RWPE2 (cell line): ENCODE measurements at regions not wholly inside any gene's neighbourhood (a gene's known extent, or its start where the extent isn't known, plus 50 kb on each side); places are given as distances from the start of the nearest gene placed in this dataset.

ENCODE experiments used
- ATAC-seq: fragments of 200-7000 bp; cut with Tn5 transposase; 3 replicates; pipeline ENCODE4 v1.9.1; 2021; ENCODE audit warnings: low read depth
- DNase-seq: peaks from one replicate; pipeline ENCODE4 v3.0.0-alpha.2; 2020; ENCODE audit warnings: low spot score
- H3K27ac ChIP-seq: fragments of 450-650 bp; 2 replicates; pipeline ENCODE4 v1.5.1; 2017; ENCODE audit warnings: mild to moderate bottlenecking; ENCODE audit not compliant: poor library complexity, severe bottlenecking
- H3K27me3 ChIP-seq: fragments of 250-450 bp; sonication (Bioruptor Pico); 2 replicates; pipeline ENCODE4 v1.5.1; 2021; ENCODE audit warnings: mild to moderate bottlenecking, moderate library complexity; ENCODE audit not compliant: insufficient read depth, poor library complexity, severe bottlenecking
- H3K36me3 ChIP-seq: fragments of 250-450 bp; sonication (Bioruptor Pico); 2 replicates; pipeline ENCODE4 v1.5.1; 2020; ENCODE audit warnings: low read depth, mild to moderate bottlenecking, moderate library complexity
- H3K4me1 ChIP-seq: fragments of 250-450 bp; sonication (Bioruptor Pico); 2 replicates; pipeline ENCODE4 v1.5.1; 2021; ENCODE audit warnings: mild to moderate bottlenecking, moderate library complexity; ENCODE audit not compliant: insufficient read depth, poor library complexity, severe bottlenecking
- H3K4me3 ChIP-seq: fragments of 250-450 bp; sonication (Bioruptor Pico); 2 replicates; pipeline ENCODE4 v1.5.1; 2021; ENCODE audit warnings: mild to moderate bottlenecking, moderate library complexity; ENCODE audit not compliant: severe bottlenecking
- H3K9me3 ChIP-seq: fragments of 250-450 bp; sonication (Bioruptor Pico); 2 replicates; pipeline ENCODE4 v1.5.1; 2021; ENCODE audit warnings: mild to moderate bottlenecking, moderate library complexity; ENCODE audit not compliant: severe bottlenecking
- TF ChIP-seq, protein P1 (sequence below): fragments of 450-650 bp; IDR thresholded peaks from one replicate; pipeline ENCODE4 v1.5.1; 2017; ENCODE audit warnings: mild to moderate bottlenecking, moderate library complexity; ENCODE audit not compliant: poor library complexity, severe bottlenecking

DNA sequence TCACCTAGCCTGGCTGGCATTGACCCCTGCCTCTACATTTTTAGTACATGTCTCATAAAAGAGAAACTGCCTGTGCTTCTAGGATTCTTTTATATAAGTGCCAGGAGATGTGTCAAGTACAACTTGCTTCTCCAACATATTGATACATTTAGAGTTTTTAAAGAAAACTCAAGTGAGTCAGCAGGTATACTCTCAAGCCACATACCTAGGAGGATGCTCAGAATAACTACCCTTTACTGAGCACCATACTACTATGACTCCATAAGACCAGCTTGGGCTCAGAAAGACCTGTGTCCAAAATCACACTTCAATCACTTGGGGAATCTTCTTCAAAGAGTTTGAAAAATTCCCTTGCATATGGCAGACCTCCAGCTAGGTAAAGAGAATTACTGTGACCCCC is 389.8 kb upstream of the SLC24A2 start:
- no peak overlapping the region for H3K27ac ChIP-seq
- H3K27me3 ChIP-seq: no peaks in the 10 kb centered on the region
- no peak for DNase-seq
- no peaks in the 10 kb centered on the region for H3K9me3 ChIP-seq
- H3K4me1 ChIP-seq: no peaks in the 10 kb centered on the region
- peak; percentile 64; the same call in 2 of the 3 replicates for ATAC-seq
- TF ChIP-seq, protein P1, sequence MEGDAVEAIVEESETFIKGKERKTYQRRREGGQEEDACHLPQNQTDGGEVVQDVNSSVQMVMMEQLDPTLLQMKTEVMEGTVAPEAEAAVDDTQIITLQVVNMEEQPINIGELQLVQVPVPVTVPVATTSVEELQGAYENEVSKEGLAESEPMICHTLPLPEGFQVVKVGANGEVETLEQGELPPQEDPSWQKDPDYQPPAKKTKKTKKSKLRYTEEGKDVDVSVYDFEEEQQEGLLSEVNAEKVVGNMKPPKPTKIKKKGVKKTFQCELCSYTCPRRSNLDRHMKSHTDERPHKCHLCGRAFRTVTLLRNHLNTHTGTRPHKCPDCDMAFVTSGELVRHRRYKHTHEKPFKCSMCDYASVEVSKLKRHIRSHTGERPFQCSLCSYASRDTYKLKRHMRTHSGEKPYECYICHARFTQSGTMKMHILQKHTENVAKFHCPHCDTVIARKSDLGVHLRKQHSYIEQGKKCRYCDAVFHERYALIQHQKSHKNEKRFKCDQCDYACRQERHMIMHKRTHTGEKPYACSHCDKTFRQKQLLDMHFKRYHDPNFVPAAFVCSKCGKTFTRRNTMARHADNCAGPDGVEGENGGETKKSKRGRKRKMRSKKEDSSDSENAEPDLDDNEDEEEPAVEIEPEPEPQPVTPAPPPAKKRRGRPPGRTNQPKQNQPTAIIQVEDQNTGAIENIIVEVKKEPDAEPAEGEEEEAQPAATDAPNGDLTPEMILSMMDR: no peak
- H3K36me3 ChIP-seq: no peaks in the 10 kb centered on the region
- H3K4me3 ChIP-seq: no peak overlapping the region

DNA sequence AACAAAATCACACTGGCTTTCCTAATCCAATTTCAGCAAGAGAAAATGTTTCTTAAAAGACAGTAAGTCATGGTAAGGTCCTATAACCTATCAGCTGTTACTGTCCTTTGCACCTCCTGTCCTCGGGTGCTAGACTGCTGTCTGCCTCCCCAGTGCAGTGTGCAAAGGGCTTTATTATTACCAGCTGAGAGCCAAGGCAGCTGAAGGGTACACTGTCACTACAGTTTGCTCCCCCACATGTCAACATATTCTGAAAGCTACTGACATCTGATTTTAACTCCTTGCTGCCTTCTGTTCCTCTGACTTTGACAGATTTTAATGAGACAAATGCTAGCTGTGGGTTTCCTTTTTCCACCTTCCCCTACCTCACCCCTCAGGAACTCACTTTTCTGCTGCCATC is 389.4 kb upstream of the SLC24A2 start:
- no peaks in the 10 kb centered on the region for H3K27me3 ChIP-seq
- TF ChIP-seq, protein P1: no peak

DNA sequence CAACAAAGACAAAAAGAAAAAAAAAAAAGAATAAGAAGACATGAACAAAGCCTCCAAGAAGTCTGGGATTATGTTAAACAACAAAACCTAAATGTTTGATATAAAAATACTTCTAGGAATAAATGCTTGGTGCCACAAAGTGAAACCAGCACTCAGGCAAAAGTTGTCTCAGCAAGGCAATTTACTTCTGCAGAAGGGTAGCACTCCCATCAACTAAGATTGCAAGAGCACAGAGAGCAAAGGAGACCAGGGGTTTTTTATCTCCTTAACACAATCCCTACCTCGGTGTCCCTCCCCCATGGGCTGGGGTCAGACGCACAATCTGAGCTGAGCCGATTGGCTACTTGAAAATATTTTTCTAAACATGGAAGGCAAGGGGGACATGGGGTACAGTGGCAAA is 381.3 kb upstream of the SLC24A2 start:
- Histone ChIP-seq H3K27ac (no peak overlapping the region), H3K4me3 (no peak overlapping the region), H3K9me3 (no peaks in the 10 kb centered on the region), H3K27me3 (peaks cover 3% of the 10 kb centered on the region), H3K4me1 (no peaks in the 10 kb centered on the region), H3K36me3 (no peaks in the 10 kb centered on the region)
- DNase-seq (no peak), ATAC-seq (no peak)
- TF ChIP-seq, protein P1: no peak

More for the DNA sequence above, 389.4 kb upstream of the SLC24A2 start:
- Histone ChIP-seq H3K4me3 (no peak overlapping the region), H3K4me1 (no peaks in the 10 kb centered on the region), H3K9me3 (no peaks in the 10 kb centered on the region), H3K27ac (no peak overlapping the region), H3K36me3 (no peaks in the 10 kb centered on the region)
- no peak for DNase-seq
- no peak for ATAC-seq

DNA sequence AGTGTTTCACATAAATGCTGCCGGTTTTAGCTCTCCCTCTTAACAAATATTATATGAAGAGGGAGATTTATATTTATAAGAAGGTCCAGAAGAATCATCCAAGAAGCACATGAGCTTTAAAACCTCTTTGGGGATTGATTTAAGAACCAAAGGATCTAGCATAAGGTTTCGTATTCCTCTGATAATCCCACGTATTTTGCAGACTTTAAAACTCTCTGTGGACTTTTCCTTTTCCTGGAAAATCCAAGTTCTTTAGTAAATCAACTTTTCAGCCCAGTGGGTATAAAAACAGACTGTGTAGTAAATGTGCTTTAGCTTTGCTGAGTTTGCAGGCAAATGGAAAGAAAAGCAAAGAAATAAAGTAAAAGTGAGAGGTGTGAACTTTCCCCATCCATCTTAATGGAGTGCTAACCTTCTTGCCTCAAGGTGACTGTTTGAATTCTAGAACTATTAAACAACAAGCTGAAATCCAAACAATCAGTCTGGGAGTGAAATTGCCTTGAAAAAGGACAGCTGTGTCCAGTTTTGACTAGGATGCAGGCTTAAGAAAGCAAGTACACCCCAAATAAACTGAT is 363.4 kb upstream of the SLC24A2 start:
- no peak for DNase-seq
- H3K4me3 ChIP-seq: no peak overlapping the region
- TF ChIP-seq, protein P1: no peak

DNA sequence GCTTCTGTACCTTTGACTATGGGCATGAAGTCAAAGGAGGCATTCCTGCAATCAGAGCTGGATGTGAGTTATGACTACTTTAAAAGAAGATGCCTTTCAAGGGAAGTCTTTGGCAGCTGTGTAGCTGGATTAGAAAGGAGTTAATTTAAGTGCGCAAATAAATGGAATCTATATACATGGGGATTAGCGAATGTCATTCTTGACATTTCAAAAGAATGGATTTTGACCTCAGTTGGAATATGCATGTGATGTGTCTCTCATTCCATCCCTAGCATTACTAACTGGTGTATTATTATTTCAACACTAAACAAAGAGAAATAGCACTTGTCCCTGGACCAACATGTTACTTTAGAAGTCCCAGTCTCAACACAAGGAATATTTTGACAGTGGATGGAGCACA is 359.6 kb upstream of the SLC24A2 start:
- Histone ChIP-seq H3K4me3 (no peak overlapping the region), H3K27me3 (peaks cover 4% of the 10 kb centered on the region), H3K36me3 (no peaks in the 10 kb centered on the region), H3K9me3 (no peaks in the 10 kb centered on the region), H3K27ac (no peak overlapping the region), H3K4me1 (no peaks in the 10 kb centered on the region)
- TF ChIP-seq, protein P1: no peak
- DNase-seq: no peak
- ATAC-seq: no peak

More for the DNA sequence above, 363.4 kb upstream of the SLC24A2 start:
- Histone ChIP-seq H3K9me3 (no peaks in the 10 kb centered on the region), H3K36me3 (no peaks in the 10 kb centered on the region), H3K27ac (no peak overlapping the region), H3K4me1 (no peaks in the 10 kb centered on the region), H3K27me3 (peaks cover 4% of the 10 kb centered on the region)
- ATAC-seq: no peak
